Rectal smooth muscle tissue (tissue), 1 donor: ENCODE measurements at regions not wholly inside any gene's neighbourhood (a gene's known extent, or its start where the extent isn't known, plus 50 kb on each side); places are given as distances from the start of the nearest gene placed in this dataset.

ENCODE experiments used
- H3K27ac ChIP-seq: one replicate; pipeline ENCODE4 v1.7.0; 2013; ENCODE audit warnings: low read depth, low read length, inconsistent platforms
- H3K27me3 ChIP-seq: one replicate; pipeline ENCODE4 v1.7.0; 2013; ENCODE audit warnings: low read length; ENCODE audit not compliant: control insufficient read depth, insufficient read depth
- H3K36me3 ChIP-seq: one replicate; pipeline ENCODE4 v1.7.0; 2013; ENCODE audit warnings: low read length; ENCODE audit not compliant: control insufficient read depth, insufficient read depth
- H3K4me1 ChIP-seq: one replicate; pipeline ENCODE4 v1.7.0; 2013; ENCODE audit warnings: low read length; ENCODE audit not compliant: control insufficient read depth, insufficient read depth
- H3K4me3 ChIP-seq: one replicate; pipeline ENCODE4 v1.7.0; 2013; ENCODE audit warnings: low read length
- H3K9ac ChIP-seq: one replicate; pipeline ENCODE4 v1.7.0; 2013; ENCODE audit warnings: low read length

DNA sequence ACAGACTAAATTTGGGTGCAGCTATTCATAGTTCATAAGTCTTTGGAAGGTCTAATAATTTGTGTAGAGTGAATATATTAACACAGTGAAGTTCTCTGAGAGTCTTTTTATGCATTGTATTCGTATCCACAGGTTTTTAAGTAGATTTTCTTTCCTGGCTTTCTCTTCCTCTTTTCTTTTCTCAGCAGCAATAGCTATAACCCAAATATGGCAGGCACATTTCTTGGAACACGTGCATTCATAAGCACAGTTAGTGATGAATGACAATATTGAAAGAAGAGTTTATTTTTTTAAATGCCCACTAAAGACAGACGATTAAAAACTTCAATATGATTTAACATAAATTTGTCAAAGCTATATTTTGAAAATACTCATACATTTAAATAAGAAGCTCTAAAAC is 220.5 kb upstream of the MBL2 start:
- H3K27me3 ChIP-seq, result no peaks in the 10 kb centered on the region
- H3K4me3 ChIP-seq, result no peak overlapping the region
- no peak overlapping the region for H3K9ac ChIP-seq
- H3K4me1 ChIP-seq, result no peaks in the 10 kb centered on the region
- H3K36me3 ChIP-seq, result no peaks in the 10 kb centered on the region
- H3K27ac ChIP-seq, result no peak overlapping the region

DNA sequence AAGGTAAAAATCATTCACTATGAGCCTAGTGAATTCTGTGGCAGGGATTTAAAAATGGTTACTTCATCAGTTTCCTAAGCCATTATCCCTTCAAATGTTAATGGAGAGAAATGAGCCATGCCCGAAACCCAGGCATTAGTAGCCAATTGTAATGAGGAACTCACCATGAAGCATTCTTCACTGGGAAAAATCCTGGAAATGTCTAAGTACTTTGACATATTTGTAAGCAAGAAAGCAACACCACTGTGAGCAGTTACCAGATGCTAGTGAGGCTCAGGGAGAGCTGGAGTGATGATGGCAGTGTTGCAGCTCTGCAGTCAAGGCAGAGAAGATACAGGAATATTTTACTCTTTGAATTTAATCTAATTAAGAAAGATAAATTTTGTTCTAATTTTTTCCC is 220.0 kb upstream of the MBL2 start:
- Histone ChIP-seq H3K27me3 (no peaks in the 10 kb centered on the region), H3K27ac (no peak overlapping the region), H3K36me3 (no peaks in the 10 kb centered on the region), H3K9ac (no peak overlapping the region), H3K4me1 (no peaks in the 10 kb centered on the region), H3K4me3 (no peak overlapping the region)

DNA sequence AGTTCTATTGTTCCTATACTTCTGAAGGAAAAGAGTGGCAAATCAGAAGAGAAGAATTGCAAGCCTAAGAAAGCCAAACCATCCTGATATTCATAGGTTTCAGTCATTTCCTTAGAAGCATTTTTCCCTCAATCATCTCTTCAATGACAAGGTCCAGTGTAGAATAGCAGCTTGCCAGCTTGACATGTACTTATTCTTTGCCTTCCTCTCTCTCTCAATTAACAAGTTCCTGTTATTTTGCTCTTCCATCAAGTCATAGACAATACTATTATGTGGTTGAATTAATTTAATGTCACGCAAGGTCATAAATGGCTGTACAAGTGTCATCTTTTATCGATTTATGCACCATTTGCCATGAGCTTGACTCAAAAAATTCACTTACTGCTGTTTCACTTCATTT is 216.3 kb upstream of the MBL2 start:
- no peaks in the 10 kb centered on the region for H3K36me3 ChIP-seq
- H3K9ac ChIP-seq, result no peak overlapping the region
- no peaks in the 10 kb centered on the region for H3K27me3 ChIP-seq
- no peak overlapping the region for H3K4me3 ChIP-seq
- H3K27ac ChIP-seq, result no peak overlapping the region
- H3K4me1 ChIP-seq, result no peaks in the 10 kb centered on the region

DNA sequence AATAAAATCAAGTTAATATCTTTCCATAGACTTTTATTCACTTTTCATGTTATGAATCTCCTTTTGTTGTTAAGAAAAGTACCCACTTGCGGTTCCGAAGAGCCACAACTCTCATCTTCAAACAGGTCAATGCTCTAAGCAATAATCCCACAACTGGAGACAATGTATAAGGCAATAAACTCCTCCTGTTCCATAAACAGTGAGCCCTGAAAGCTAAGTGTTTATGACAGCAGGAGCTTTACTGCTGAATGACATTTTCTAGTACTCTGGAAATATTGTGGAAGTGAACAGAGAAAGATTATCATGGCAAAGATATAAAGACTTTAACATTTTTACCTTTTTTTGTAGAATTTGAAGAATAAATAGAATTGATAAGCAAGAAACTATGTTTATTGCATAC is 213.5 kb upstream of the MBL2 start:
- no peaks in the 10 kb centered on the region for H3K27me3 ChIP-seq
- no peak overlapping the region for H3K4me3 ChIP-seq
- H3K4me1 ChIP-seq, result no peaks in the 10 kb centered on the region
- H3K27ac ChIP-seq, result no peak overlapping the region
- no peak overlapping the region for H3K9ac ChIP-seq
- no peaks in the 10 kb centered on the region for H3K36me3 ChIP-seq

DNA sequence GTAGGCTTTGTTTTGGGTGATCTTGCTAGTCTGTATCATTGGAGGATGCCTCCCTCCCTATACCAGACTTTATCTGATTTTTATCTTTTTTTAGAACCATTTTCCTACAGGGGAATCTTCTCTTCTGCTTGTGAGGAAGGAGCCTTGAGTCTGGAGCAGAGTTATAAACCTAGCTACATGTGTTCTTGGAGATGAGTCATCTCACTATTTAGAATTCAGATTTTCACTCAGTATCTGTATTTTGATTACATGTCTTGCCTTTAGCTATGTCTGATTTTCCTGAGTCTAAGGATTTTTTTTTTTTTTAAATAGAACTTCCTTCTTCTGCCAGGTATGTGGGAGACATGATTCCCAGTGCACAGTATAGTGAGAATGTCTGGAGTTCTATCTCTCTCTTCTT is 211.6 kb upstream of the MBL2 start:
- Histone ChIP-seq H3K9ac (no peak overlapping the region), H3K4me1 (no peaks in the 10 kb centered on the region), H3K36me3 (no peaks in the 10 kb centered on the region), H3K4me3 (no peak overlapping the region), H3K27me3 (no peaks in the 10 kb centered on the region), H3K27ac (no peak overlapping the region)

DNA sequence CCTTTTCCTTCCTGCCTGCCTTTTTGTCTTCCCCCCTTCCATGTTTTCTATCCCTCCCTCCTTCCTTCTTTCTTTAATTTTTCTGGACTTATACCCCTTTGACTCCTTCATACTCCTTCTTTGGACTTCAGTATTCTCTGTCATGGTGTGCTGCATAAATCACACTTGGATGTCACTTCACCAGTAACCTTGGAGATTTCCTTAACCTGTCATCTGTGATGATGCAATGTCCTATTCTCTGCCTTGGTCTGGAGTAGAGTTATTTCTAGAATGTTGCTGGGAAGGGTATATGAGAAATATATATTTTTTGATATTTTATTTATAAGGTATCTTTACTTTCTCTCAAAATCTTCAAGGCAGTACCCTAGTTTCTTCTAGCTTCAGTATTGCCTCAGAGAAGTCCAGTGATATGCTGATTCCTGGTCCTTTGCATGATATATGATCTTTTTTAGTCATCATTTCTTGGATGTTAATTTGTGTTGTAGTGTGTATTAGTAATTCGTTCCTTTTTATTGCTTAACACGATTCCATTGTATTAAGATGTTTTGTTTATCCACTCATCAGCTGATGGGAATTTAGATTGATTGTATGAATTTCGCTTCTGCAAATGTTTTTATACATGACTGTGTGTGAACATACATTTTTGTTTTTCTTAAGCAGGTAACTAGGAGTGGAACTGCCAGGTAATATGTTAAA is 206.9 kb upstream of the MBL2 start:
- no peak overlapping the region for H3K27ac ChIP-seq
- H3K4me3 ChIP-seq, result no peak overlapping the region
- no peaks in the 10 kb centered on the region for H3K27me3 ChIP-seq
- H3K36me3 ChIP-seq, result no peaks in the 10 kb centered on the region
- H3K4me1 ChIP-seq, result no peaks in the 10 kb centered on the region
- H3K9ac ChIP-seq, result no peak overlapping the region

DNA sequence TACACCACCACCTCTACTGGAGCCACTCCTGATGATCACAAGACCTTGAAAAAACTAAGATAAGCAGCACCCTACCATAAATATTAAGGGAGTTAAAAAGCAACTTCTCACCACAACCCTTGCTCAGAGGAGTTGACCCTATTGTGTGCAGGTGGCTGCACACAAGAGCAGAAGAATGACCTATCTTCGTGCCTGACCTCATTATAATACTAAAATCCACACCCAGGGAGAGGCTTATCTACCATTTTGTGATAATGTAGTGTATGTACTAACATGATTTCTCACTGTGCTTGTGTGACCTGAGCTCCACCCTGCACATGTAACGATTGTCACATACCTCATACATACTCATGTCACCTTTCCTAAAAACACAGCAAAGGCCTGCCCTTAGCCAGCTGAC is 205.0 kb upstream of the MBL2 start:
- no peaks in the 10 kb centered on the region for H3K36me3 ChIP-seq
- no peak overlapping the region for H3K9ac ChIP-seq
- no peak overlapping the region for H3K27ac ChIP-seq
- H3K4me1 ChIP-seq, result no peaks in the 10 kb centered on the region
- no peak overlapping the region for H3K4me3 ChIP-seq
- H3K27me3 ChIP-seq, result no peaks in the 10 kb centered on the region

DNA sequence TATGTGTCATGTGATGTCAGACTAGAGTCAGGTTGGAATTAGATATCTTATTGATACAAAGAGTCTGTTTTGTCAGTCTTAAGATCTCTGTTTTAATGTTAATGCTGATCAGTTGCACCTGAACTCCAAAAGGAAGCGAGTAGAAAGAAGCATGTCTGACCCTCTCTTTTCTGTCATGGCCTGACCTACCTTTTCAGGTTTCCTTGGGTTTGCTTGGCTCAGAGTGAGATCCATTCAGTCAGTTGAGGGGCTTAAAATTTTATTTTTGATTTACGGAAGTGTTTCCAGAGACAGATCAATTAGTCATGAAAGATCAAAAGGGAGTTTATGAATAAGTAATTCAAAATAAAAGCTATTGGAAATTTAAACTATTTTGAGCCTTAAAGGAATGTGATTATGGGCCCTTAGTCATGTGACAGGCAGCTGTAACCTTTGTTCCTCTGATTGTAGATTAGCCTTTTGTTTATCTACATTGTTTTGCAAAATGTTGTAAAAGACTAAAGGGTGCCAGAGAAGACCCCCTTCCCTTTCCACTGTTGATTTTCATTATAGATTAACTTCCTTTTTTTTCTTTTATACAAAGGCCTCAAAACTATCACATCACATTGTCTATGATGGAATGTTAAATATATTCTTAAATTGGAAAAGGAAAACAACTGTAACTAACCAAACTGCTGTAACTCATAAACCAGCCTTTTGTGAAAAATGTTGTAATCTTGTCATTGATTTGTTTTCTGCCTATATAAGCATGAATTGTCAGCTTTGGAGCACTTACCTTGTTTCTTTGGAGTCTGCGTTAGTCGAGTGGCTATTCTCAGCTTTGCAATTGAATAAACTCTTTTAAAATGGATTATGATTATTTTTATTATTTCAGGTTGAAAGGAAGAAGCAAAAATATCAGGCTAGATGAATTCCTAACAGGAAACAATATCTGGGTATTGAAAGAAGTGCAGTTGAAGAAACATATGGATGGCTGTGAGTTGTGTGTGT is 195.5 kb upstream of the MBL2 start:
- Histone ChIP-seq H3K4me1 (no peaks in the 10 kb centered on the region), H3K27me3 (no peaks in the 10 kb centered on the region), H3K9ac (no peak overlapping the region), H3K4me3 (no peak overlapping the region), H3K27ac (no peak overlapping the region), H3K36me3 (no peaks in the 10 kb centered on the region)

DNA sequence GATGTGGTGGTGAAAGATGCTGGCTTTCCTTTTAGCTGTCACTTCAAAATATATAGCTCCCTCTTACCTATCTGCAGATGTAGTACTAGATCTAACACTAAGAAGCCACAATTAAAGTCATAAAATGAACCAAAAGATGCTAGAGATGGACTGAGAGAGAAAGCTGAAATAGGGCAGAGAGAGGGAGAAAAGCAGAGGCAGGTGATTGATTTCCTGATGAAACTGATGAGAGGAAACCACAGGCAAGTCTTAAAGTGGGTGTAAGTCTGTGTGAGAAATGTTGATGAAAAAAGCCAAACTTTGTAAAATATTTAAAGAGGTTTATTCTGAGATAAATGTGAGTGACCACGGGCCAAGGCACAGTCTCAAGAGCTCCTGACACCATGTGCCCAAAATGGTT is 194.3 kb upstream of the MBL2 start:
- no peak overlapping the region for H3K9ac ChIP-seq
- no peaks in the 10 kb centered on the region for H3K4me1 ChIP-seq
- H3K36me3 ChIP-seq, result no peaks in the 10 kb centered on the region
- no peaks in the 10 kb centered on the region for H3K27me3 ChIP-seq
- no peak overlapping the region for H3K27ac ChIP-seq
- no peak overlapping the region for H3K4me3 ChIP-seq

DNA sequence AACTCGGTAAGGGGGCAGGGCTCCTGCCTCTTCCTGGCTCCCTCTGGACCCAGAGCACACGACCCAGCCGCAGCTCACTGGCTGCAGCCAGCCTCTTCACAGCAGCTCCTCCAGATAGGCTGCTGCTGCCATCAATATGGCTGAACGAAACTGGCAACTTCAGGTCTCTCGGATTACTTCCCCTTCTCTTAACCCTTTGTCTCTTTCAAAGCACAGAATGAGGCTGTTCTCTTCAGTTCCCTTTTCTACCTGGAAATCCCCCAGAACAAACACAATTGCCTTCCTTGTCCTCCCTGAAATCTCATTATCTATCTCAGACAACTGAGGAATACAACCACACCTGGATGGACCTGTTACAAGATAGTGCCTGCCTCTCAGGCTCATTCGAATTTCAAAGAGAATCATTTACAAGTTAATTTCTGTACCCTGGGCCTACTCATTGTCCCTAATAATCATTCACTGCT is 193.4 kb upstream of the MBL2 start:
- H3K4me1 ChIP-seq, result no peaks in the 10 kb centered on the region
- no peak overlapping the region for H3K4me3 ChIP-seq
- no peaks in the 10 kb centered on the region for H3K27me3 ChIP-seq
- H3K9ac ChIP-seq, result no peak overlapping the region
- H3K27ac ChIP-seq, result no peak overlapping the region
- H3K36me3 ChIP-seq, result no peaks in the 10 kb centered on the region

DNA sequence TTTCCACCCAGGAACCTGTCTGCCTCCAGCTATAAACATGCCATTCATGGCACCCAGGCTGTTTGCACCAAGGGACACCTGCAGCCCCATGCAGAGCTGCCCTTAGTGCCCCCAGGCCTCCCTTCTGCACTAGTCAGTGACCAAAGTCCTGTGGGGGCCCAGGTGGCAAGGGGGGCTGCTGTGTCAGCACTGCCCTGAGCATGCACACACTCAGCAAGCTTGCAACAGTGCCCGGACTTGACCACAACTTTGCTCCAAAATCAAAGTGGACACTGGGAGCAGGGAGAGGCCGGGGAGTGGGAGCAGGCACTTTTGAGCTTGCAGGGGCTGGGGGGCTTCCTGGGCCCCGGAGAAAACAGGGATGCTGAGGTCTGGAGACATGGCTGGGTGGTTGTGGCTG is 192.9 kb upstream of the MBL2 start:
- no peaks in the 10 kb centered on the region for H3K27me3 ChIP-seq
- H3K27ac ChIP-seq, result no peak overlapping the region
- no peak overlapping the region for H3K4me3 ChIP-seq
- H3K9ac ChIP-seq, result no peak overlapping the region
- H3K36me3 ChIP-seq, result no peaks in the 10 kb centered on the region
- H3K4me1 ChIP-seq, result no peaks in the 10 kb centered on the region

DNA sequence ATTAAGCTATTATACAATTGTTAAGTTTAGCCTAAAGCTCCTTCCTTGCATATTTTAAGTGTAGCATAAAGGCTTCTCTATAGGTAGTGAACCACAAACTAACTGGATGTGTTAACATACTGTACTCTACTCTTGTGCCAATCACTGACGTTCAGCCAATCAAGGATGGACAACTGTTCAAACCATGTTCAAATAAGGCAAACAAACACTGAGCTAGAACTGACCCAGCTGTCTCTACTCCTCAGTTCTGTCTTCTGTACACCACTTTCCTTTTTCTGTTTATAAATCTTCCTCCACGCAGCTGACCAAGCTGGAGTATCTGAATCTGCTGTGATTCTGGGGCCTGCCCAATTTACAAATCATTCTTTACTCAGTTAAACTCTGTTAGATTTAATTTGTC is 188.7 kb upstream of the MBL2 start:
- no peaks in the 10 kb centered on the region for H3K4me1 ChIP-seq
- no peak overlapping the region for H3K4me3 ChIP-seq
- no peaks in the 10 kb centered on the region for H3K27me3 ChIP-seq
- H3K27ac ChIP-seq, result no peak overlapping the region
- no peak overlapping the region for H3K9ac ChIP-seq
- H3K36me3 ChIP-seq, result no peaks in the 10 kb centered on the region
